HT-29 (cell line): ENCODE measurements at regions not wholly inside any gene's neighbourhood (a gene's known extent, or its start where the extent isn't known, plus 50 kb on each side); places are given as distances from the start of the nearest gene placed in this dataset. TPM values are rescaled to one million over a fixed set of nuclear protein-coding genes. Genes with fewer than 3 reads are reported as not detected.

Experiments
- DNase-seq: peaks from one replicate; pipeline ENCODE4 v3.0.0-alpha.2; 2015; ENCODE audit warnings: low spot score
- small RNA-seq: library from RNA; depleted of rRNA; stranded (forward); fragments of <200 nt; gene quantifications from one replicate; pipeline ENCODE3, GENCODE V24; 2014

DNA sequence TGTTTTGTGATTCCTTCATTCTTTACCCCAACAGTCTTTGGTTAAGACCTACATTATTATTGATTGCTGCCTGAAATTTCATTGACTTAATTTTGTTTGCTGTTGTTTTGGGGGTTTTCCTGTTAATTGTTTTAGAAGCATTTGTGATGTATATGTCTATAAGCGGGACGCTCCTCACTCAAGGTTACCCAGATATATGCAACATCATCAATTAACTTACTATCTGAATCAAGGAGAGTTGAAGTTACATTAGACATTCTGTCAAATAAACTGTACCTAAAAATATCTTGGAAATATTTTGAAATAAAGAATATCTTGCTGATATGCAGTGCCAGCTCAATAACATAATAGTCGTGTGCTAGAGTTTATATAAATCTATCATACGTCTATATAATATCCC, 125.9 kb upstream of the CDH18 start:
- DNase-seq, result no peak

GRCh38 chr5:20113031-20113715, 125.2 kb upstream of the CDH18 start:
- DNase-seq, result no peak

DNA sequence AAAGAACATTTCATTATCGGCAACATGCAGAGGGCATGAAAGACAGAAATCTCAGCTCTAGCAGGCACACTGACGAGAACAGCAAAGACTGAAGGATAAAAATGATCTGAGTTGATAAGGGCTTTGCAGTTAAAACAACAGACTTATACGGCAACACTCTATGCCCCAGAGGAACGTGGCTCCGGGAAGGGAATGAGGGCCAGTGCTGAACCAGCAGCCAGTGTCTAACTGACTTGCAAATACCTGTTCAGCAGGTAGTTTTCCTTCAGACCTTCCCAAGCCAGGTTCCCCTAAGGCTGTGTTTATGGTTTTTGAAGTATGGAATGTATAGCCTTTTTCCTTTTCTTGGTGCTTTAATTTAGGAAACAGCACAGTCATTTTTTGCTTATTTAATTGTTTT, 121.3 kb upstream of the CDH18 start:
- DNase-seq, result no peak

- no peak for DNase-seq
Observed at GRCh38 chr5:20105915-20106314, 117.9 kb upstream of the CDH18 start.

DNA sequence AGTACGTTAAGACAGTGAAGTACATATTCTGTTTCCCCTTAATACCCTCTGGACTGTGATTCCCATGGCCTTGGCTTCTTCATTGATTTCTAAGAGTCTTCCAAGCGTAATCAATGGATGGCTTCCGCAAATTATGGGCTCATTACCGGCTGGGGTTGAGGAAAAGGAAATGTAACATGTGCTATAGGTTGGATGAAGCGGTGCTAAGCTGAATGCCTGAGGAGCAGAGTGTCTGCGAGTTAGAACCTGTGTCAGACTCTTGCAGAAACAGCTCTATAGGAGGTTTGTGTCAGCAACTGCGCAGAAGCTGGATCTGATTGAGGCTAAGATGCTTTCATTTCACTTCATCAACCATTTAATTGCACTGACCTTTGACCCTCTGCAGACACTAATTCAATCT, 114.3 kb upstream of the CDH18 start:
- DNase-seq, result no peak

GRCh38 chr5:20098694-20099093, 110.7 kb upstream of the CDH18 start:
- DNase-seq, result no peak

DNA sequence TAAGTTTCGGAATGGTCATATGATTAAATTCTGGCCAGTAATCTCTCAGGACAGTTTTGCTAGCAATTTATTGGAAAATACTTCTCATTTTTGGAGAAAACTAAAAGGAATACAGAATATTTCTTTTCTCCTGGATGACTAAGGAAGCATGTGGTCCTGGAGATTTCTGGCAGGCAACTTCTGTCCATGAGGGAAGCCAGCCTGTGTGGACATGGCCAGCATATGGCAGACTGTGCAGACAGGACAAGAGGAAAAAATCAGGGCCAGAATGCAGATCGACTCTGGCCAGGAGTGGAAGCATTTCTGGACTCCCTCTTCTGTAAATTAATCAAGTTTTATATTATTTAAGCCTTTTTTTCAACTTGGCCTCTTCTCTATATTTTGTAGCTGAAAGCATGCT, 100.4 kb upstream of the CDH18 start:
- no peak for DNase-seq

- DNase-seq, result no peak
Observed at GRCh38 chr5:20087299-20087698, 99.3 kb upstream of the CDH18 start.

DNA sequence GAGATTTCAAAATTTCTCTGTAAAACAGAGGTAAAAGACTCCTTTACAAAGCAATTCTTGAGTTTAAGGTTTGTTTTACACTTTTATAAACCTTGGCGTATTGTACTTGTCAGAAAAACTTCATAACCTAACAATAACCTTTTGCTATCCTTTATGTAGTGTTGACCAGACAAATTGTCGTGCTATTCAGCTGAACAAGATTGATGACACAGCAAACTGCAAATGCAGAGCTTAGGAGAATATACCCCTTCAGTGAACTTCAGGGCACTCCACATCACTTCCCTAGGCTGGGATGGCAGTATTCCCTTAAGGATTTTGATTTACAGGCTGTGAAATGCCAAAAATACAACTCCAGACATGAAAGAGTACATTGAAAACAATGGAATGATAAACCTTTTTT, 89.2 kb upstream of the CDH18 start:
- no peak for DNase-seq

DNA sequence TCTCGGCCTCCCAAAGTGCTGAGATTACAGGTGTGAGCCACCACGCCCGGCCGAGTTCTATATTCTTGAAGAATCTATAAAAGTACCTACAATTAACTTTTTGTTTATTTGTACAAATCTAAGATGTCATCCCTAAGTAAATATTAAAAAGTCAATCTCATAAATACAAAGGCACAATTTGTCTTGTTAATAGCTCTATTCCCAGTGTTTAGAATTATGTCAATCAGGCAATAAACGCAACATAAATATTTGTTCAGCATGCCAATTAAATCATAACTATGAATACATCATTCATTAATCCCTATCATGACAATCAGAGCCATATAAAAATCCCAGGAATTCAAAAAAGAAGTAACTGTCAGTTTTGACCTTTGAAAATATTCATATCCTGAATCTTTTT, 68.9 kb upstream of the CDH18 start:
- no peak for DNase-seq

- no peak for DNase-seq
Observed at GRCh38 chr5:20055301-20055700, 67.3 kb upstream of the CDH18 start.

- no peak for DNase-seq
Observed at GRCh38 chr5:20050262-20050661, 62.3 kb upstream of the CDH18 start.

- no peak for DNase-seq
Observed at GRCh38 chr5:20044460-20044859, 56.5 kb upstream of the CDH18 start.

DNA sequence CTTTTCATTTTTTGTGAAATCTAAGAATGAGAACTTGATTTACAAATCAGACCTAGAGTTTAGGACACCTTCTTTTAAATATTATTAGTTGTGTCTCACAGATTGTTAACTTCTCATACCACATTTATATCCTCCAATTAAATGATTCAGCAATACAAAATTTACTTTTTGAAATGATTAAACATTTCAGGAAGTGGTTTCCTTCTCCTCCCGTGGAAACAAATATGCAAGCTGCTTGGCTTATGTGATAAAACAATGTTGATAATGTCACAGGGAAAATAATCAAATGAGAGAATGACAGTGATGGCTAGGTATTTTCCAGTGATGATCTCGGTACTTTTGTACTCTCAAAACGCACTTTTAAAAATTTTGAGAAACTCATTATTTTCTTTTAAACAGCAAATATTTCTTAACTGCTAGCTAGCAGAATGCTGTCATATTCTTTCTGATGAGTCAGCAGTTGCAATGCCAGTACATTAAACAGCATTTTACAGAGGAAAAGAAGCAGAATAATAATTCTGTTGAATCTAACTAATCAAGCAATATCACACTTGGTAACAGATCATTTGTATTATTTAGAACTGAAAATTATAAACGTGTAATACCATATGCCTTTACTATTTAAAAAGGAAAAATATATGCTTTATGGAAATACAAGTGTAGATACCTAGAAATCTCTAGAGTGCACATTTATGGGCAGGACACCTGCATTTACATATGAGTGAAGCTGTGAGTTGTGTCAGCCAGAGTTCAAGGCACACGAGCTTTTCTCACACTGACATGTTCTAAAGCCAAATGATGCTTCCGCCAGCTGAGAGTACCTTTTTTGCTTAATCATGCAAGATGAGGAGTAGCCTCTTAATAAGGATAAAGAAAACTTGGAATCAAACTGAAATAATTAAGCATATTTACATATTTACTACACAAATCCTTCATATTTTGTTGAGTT, 53.6 kb upstream of the CDH18 start:
- no peak for DNase-seq

DNA sequence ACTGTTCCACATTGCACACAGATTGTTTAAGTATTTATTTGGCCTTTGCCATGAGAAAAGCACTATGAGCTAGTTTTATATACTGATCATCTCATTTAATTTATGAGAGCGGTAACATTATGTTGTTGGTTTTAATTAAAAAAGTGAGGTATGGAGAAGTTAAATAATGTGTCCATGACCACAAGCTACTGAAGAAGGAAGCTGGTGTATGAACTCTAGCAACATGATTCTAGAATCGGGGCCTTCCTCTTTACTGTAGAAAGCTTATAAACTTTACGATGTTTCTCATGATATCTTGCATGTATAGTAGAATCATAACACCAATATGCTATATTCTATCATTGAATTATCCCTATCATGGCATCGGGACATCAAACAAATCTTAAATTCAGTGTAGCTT, 52.9 kb upstream of the CDH18 start:
- no peak for DNase-seq

Small RNA genes lying in the stretch of these regions (small RNA-seq; reads per million reads assigned to genes)
- gene AC093303.1, result not detected
